CD4-positive, alpha-beta T cell treated with Interleukin-15 for 4 hours (primary cell): ENCODE measurements at regions not wholly inside any gene's neighbourhood (a gene's known extent, or its start where the extent isn't known, plus 50 kb on each side); places are given as distances from the start of the nearest gene placed in this dataset.
"Not testable (repeated sequence)": the region's sequence is repeated elsewhere in the genome, so short reads cannot be mapped to it uniquely, and the experiment has no call there.

ENCODE experiments used
- DNase-seq: peaks from one replicate; pipeline ENCODE4 v3.0.0-alpha.2; 2020; ENCODE audit warnings: low spot score

DNA sequence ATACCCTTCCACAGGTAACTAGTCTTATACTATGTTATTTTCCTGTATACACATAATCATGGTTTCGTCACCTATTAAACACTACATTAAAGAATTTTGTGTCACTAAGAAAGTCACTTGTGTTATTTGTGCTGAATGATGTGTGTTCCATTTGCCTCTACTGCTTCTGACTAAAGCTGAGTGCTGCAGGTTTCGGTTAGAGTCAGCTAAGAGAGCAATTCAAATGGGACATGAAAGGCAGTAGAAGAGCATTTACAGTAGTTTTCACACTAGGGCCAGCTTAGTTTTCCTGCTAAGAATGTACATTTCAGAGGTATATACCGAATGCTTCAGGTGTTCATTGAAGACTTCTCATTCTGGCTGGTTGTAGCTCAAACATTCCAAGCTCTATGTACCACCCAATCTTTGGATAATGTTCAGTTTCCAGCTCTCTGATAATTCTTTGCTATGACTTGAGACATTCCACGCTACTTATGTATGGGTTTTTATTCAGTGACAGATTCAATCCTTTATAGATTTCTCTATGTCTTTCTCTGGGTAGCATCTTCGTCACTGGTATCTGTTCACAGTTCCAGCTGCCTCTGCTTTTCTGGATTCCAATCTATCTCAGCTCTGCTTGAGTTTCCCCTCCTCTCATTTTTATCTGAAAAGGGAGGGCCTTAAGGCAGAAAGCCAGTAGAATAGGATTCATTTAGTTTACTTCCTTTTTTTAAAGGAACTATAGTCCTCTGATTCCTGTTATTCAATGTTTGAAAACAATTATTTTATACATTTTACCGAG is 164.4 kb downstream of the CXXC4 start:
- no peak for DNase-seq

DNA sequence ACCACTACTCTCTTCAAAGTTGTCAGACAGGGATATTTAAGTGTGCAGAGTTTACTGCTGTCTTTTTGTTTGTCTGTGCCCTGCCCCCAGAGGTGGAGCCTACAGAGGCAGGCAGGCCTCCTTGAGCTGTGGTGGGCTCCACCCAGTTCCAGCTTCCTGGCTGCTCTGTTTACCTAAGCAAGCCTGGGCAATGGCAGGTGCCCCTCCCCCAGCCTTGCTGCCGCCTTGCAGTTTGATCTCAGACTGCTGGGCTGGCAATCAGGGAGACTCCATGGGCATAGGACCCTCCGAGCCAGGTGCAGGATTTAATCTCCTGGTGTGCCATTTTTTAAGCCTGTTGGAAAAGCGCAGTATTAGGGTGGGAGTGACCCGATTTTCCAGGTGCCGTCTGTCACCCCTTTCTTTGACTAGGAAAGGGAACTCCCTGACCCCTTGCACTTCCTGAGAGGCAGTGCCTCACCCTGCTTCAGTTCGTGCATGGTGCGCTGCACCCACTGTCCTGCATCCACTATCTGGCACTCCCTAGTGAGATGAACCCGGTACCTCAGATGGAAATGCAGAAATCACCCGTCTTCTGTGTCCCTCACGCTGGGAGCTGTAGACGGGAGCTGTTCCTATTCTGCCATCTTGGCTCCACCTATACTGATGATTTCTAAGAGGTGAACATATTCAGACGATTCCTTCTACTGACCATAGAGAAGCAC is 167.6 kb downstream of the CXXC4 start:
- DNase-seq: not testable (repeated sequence)

DNA sequence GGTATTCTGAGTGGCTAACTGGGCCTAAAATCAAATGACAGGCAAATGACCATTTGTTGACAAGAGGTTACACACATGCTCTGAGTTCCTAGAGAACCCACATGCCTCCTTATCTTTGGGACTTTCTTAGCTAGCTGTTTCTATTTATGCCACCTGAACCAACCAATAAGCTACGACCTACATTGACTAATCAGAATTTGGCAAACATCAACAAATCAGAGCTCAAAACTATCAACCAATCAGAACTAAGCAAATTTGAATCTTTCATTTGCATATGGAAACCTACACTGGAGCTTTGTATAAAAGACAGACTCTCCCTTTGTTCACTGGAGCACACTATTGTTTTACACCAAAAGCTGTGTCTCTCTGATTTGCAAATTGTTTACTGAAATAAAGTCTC is 192.0 kb downstream of the CXXC4 start:
- DNase-seq: no peak

DNA sequence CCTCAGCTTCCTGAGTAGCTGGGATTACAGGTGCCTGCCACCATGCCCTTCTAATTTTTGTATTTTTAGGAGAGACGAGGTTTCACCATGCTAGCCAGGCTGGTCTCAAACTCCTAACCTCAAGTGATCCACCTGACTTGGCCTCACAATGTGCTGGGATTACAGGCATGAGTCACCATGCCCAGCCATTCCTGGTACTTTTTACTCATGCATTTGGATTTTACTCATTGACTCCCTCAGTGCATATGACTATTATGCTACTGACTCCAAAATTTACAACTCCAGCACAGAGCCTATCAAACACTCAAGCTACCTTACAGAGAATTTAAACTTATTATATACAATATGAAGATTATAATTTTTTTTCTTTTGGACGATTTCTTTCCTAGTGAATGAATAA is 199.9 kb downstream of the CXXC4 start:
- DNase-seq: no peak

DNA sequence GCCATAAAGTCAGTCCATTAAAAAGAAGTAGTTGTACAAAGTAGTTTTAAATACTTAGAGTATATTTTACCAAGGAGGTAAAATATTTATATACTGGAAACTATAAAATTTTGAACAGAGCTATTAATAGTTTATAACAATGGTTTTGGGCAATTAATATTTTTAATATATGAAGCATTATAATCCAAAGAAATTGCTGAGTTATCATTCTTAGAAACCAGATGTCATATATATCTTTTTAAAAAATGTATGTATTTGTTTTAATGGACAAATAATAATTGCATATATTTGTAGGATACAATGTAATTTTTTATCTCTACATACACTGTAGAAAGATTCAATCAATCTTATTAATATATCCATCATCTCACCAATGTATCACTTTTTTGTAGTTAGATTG is 207.8 kb downstream of the CXXC4 start:
- DNase-seq: no peak

DNA sequence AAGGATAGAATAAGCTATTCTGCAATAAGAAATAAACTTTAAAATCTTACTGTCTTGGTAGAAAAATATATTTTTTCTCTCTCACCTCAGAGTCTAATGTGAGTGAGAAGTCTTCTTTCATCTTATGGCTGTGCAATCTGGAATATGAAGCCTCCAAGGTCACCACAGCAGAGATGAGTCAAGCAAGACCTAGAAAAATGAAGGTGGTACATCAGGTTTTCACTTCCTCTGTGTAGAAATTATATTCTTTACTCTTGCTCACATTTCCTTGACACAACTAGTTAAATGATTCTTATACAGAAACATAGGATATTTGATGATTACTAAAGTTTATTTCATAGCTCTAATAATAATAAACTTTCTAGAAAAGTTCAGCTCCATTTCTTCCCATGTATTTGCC is 211.4 kb downstream of the CXXC4 start:
- DNase-seq: no peak

DNA sequence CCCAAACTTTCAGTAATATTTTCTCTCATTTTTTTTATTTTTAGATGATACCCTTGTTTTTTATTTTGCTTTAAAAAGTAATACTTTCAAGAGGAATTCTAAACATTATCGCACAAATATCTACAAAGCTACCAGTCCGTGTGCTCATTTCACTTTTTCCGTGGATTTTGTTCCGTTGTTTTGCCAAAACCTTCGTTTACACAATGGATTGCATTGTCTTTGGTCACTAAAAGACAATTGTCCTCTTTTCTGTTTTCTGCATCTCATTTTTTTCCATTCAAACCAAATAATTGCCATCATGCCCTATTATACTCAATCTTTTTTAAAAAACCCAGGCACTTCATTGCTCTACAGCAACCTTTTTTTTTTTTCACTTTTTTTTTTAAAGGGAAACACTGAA is 214.9 kb downstream of the CXXC4 start:
- DNase-seq: no peak

DNA sequence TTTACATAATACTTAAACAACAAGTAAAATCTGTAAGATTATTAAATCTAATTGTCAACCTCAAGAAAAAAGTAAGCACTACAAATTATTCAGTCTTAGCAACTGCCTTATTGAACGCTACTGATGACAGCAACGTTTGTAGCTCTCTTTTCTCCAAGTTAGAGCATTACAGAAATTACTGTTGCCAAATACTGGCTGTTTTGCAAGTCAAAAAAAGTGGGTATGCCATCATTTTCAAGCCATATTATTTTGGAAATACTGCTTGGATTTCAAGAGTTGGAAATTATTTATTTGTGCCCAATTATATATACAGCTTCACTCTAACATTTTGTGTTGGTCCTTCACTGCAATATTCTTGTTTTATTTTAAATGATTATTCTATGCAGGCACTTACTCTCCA is 221.7 kb downstream of the CXXC4 start:
- DNase-seq: no peak

DNA sequence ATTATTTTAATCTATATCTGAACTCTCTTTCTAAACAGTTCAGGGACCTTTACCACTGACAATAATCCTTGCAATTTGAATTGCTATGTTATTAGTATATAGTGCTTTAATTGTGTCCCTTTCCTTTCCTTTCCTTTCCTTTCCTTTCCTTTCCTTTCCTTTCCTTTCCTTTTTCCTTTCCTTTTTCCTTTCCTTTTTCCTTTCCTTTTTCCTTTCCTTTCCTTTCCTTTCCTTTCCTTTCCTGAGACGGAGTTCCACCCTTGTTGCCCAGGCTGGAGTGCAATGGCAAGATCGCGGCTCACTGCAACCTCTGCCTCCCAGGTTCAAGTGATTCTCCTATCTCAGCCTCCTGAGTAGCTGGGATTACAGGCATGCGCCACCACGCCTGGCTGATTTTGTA is 225.1 kb downstream of the CXXC4 start:
- DNase-seq: not testable (repeated sequence)

DNA sequence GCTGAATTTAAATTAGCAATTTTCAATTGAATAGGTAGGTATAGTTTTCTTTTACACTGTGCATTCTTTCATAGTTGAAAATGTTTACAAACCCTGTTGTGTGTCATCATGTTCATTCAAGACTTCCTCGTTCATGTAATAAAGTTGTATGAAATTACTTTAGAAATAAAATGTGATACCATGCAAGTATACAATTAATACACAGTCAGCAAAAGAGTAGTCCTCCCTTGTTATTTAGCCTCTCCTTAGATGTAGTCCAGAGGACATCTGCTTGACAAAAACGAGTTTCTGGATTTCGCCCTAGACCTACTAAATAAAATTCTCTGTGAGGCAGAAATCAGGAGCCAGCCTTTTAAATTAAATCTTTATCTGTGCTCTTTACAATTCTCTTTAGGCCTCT is 231.6 kb downstream of the CXXC4 start:
- no peak for DNase-seq

DNA sequence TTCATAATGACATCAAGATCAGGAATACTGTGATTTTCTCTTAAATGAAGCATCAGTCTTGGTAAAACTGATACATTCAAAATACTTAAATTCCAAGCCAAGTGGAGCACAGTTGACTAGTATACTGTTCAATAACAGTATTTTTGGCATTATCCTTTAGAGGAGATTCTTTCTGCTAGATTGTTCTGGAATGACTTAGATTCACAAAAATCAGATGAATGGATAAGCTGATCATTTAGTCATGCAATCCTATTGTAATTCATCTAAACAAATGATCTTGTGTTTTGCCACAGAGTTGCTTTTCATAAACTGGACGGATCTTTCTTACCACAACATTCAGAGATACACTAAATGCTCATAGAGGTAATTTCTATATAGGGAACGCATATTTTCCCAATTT is 232.0 kb downstream of the CXXC4 start:
- DNase-seq: no peak

DNA sequence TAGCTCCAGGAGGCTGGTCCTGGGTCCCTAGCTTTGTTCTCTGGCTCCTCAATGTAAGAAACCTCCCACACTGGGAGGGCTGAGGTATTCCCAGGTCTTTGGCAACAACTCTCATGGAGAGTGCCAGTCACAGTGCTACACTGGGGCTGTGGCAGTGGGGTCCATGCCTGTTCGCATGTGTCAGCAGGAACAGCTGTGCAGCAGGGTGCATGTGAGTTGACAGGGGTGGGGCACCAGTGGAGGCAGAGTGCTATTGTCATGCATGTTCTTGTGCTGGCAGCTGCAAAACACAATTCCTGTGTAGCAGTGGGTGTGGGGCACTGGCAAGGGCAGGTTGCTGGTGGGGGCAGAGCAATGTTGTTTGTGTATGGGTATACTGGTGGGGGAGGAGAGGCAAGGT is 246.0 kb downstream of the CXXC4 start:
- no peak for DNase-seq

DNA sequence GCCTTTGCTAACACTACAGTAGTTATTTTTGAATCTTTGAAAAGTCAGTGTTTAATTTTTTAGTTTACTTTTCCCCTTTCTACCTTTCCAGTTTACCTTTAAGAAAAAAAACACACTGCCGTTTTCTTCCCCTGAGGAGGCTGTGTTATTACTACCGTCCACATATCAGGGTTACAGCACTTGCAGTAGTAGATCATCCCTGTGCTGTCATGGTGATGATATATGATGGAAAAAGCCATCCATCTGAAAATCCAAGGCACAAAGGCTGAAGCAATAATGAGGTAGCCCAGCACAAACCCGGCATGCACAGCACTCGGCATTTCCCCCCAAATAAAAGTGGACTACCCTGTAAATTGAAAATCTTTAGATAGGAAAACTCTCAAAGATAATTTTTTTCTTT is 258.7 kb downstream of the CXXC4 start:
- no peak for DNase-seq

DNA sequence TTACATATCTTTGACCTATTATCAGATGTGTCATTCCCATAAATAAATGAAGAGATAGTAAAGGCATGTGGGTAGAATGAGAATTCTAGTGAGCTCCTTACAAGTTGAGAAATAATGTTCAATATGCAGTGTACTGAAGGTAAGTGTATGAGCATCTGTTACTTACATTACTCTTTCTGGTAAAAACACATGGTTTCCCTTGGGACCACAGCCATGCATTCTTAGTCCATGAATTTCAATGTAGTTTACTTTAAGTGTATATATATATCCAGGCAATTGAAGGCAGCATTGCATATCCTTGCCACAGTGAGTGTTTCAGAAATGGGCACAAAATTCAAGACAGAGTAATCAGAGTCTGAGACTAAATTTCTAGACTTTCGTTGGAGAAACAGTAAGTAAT is 277.2 kb downstream of the CXXC4 start:
- no peak for DNase-seq

DNA sequence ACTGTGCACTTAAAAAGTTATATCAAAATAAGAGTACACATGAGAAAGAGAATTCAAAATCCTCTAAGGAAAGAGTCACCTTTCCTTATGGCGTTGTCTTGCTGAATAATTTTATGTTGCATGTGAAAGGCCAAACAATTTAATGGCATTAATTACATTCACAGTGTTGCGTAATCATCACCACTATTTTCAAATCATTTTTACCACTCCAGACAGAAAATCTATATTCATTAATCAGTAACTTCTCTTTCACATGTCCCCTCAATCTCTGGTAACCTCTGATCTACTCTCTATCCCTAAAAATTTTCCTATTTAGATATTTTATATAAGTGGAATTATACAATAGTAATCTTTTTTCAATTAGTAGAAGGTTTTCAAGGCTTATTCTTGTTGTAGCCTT is 283.0 kb downstream of the CXXC4 start:
- no peak for DNase-seq

DNA sequence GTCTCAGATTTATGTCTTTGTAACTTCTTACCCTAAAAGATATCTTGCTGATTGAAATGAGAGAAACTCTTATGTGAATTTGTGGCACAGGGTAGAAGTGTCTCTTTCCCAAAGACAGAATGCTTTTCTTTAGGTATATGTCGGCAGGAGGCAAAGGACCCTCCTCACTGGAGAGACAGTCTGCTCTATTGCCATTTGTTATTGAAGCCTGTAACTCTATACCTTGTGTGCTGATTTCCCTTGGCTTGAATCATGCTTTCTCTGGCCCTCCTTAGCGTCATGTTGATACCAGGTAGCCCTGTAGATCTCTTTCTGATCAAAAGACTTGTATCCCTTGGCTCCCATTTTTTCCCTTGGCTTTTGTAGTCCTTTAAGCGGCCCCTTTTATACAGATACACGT is 284.3 kb downstream of the CXXC4 start:
- DNase-seq: no peak

DNA sequence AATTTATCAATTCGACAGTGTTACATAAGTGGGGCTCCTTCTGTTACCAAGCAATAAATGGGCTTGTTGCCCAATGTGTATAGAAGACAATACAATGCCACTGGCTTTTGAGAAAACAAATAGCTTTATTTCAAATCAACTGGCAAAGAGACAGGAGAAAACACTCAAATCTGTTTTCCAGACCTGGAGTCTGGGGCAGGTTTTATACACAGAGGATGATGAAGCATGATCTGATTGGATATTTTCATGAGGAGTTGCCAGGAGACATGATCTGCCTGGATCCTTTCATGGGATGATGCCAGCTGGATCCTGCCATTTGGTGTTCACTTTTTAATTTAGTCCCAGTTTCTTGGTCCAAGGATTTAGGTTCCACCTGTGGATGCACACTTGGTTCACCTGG is 287.9 kb downstream of the CXXC4 start:
- DNase-seq: no peak

DNA sequence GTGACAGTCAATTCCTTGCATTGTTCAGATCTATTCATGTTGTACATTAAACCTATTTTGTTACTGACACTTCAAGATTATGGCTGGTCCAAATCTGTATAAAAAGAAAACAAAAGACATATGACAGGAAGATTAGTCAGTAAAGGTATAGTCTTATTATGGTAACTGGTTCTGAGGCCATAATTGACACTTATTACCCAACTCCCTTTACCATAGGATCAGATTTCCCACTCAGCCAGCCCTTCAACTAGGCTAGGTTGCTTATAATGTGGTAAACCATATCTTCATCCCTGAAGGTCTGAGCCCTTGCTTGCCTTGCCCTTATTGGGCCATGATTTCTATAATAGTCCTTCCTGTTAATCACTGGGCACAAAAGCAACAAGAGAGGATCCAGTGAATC is 289.6 kb downstream of the CXXC4 start:
- DNase-seq: no peak

DNA sequence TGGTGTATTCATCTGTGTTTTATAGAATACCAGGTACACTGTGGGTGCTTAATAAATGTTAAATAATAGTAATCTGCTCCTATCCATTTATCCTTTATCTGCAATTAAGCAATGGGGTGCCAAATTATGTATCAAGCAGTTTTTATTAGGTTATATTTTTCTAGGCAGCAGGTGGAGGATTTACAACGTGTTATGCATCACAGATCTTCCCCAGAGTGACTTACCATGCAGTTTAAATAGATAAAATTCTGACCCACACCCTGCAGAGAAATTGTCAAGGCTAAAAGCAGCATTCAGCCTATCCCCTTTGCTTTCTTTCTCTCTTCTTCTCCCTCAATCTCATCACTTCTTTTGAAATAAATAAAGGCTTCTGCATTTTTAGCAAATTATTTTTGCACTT is 306.4 kb downstream of the CXXC4 start:
- no peak for DNase-seq

DNA sequence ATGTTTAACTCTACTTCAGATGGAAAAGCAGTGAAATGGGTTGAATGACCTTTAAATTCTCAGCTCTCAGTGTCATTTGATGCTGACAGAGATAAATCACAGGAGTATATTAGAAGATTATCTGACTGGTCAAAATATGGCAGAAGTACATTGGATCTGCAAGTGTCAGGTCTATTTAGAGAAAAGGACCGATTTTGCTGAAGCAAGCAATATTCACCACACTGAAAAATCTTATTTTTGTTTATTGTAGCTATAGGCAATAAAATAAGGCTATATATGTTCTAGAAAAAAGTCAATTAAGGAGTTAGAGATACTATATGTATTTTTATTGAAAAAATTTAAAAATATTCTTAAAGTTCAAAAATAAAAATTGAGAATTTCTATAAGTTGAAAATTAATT is 325.3 kb downstream of the CXXC4 start:
- DNase-seq: no peak

DNA sequence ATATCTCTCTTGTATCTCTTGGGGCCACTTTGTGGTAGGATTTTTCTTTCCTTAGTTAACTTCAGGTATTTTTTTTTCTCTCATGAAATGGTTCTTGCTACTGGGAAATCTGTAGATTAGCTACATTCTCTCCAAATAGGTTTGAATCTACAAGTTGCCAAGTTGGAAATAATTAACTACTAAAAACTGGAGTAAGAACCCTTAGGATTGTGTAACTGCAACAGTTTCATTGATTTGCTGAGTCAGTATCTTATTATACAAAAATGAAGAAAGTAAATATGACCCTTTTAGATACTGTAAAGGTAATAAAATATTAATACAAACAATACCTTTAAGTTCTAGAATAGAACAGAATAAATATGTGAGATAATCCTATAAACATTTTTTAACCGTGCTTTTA is 327.9 kb downstream of the CXXC4 start:
- DNase-seq: no peak

DNA sequence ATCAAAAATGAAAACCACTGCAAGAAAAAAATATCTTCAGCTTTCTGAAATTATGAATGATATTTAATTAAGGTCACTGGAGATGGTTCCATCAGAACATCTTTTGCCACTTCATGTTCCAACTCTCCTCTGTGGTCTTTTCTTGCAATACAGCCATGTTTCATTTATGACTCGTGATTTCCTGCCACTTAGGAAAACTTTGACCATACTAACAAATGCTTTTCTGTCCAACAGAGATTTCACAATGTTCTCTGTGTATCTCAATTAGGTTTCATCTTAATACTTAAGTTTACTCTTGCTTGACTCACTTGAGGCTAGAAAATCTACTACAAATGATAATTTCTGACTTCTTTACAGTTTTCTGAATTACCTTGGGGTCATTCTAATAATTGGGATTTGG is 330.9 kb downstream of the CXXC4 start:
- DNase-seq: no peak

DNA sequence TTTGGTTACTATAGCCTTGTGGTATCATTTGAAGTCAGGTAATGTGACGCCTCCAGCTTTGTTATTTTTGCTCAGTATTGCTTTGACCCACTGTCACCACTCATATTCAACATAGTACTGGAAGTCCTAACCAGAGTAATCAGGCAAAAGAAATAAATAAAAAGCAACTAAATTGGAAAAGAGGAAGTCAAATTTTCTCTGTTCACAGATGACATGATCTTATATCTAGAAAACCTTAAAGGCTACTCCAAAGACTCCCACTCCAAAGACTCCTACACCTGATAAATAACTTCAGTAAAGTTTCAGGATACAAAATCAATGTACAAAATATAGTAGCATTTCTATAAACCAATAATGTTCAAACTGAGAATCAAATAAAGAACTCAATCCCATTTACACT is 348.6 kb downstream of the CXXC4 start:
- DNase-seq: no peak

DNA sequence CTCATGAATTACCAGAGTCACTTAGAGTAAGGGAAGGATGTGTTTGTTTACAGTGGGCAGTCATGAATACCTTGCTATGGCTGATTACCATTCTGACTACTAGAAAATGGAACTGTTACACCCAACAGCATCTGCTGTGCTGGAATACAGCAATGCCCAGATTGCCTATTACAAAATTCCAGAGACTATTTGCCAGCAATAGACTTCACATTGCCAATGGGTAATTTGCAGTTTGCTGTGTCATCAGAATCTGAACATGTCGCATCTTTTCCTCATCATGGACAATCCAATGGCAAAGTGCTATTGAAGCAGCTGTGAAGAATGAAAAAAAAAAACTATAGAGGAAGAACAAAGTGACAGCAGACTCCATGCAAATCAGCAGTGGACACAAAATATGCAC is 356.6 kb downstream of the CXXC4 start:
- DNase-seq: no peak
